ENCODE measurements at regions not wholly inside any gene's neighbourhood (a gene's known extent, or its start where the extent isn't known, plus 50 kb on each side); places are given as distances from the start of the nearest gene placed in this dataset.

DNA sequence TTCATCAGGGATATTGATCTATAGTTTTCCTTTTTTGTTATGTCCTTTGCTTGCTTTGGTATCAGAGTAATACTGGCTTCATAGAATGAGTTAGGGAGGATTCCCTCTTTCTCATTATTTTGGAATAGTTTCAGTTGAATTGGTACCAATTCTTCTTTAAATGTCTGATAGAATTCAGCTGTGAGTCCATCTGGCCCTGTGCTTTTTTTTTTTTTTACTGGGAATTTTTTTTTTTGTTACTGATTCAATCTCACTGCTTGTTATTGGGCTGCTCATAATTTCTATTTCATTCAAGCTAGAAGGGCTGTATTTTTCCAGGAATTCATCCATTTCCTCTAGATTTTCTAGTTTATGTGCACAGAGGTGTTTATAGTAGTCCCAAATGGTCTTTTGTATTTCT, 103.9 kb downstream of the RND3 start:
- POLR2A ChIA-PET = no interaction called here
- ATAC-seq = no peak
- no peak overlapping the region for H3K4me3 ChIP-seq (ENCODE audit: low read depth in 2 of 2, low read length in 2 of 2)

DNA sequence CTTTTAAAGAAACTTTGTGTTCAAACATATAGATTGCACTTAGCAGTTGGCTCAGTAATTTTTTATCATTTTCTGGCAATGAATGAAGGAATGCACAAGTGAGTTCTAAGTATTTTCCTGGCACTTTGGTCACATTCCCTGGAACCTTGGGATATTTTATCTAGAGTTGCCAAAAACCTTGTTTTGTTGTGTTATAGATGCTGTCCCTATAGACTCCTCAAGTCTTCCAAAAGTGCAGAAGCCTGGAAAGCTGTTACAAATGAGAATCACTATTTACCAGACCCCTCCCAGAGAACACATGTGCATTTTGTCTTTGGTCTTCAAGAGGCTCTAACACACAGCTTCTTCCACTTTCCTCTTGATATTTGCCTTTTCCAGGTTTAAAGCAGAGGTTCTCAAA, 108.3 kb downstream of the RND3 start:
- Histone ChIP-seq H3K36me3 (ENCODE audit: control insufficient read depth, insufficient read depth, low read length) (no peaks in the 10 kb centered on the region), H3K4me3 (ENCODE audit: low read depth in 2 of 2, low read length in 2 of 2) (no peak overlapping the region), H3K27ac (ENCODE audit: low read length) (no peak overlapping the region), H3K4me1 (ENCODE audit: control insufficient read depth, insufficient read depth, low read length) (no peaks in the 10 kb centered on the region), H3K9me3 (ENCODE audit: control insufficient read depth, insufficient read depth, low read depth, low read length) (no peaks in the 10 kb centered on the region), H3K27me3 (ENCODE audit: control insufficient read depth, insufficient read depth, low read length) (no peaks in the 10 kb centered on the region)
- CTCF ChIA-PET = no interaction called here
- DNase-seq (ENCODE audit: low read depth, low spot score) (no peak), ATAC-seq (no peak)
- POLR2A ChIA-PET = no interaction called here
- in situ Hi-C loops (cut with HindIII; ENCODE audit: low pct_unique_long_range_greater_than_20kb, low sequenced_read_pairs) = no loop called here
- no peak for TF ChIP-seq REST (IDR thresholded peaks at IDR 0.05; ENCODE audit: insufficient read depth in 1 of 2, low read depth in 2 of 2, low read length in 1 of 2)
- TF ChIP-seq TCF7L2 (IDR thresholded peaks at IDR 0.05; ENCODE audit: low read depth, low read length) = no peak
- TF ChIP-seq SIN3A (IDR thresholded peaks at IDR 0.05; ENCODE audit: borderline replicate concordance, insufficient read depth, low read depth, low read length) = no peak
- TF ChIP-seq CTCF (IDR thresholded peaks at IDR 0.05) = no peak
- no peak for TF ChIP-seq POLR2AphosphoS5 (IDR thresholded peaks at IDR 0.05; ENCODE audit: low read depth, low read length)
- no TSS peak for BruUV-seq (replicated peaks)
- intact Hi-C loops (cut with micrococcal nuclease; ENCODE audit: unreplicated experiment) = no loop called here

More for the DNA sequence above, 103.9 kb downstream of the RND3 start:
- no peak for DNase-seq (ENCODE audit: low read depth, low spot score)
- Histone ChIP-seq H3K9me3 (ENCODE audit: control insufficient read depth, insufficient read depth, low read depth, low read length) (no peaks in the 10 kb centered on the region), H3K4me1 (ENCODE audit: control insufficient read depth, insufficient read depth, low read length) (no peaks in the 10 kb centered on the region), H3K27ac (ENCODE audit: low read length) (no peak overlapping the region), H3K36me3 (ENCODE audit: control insufficient read depth, insufficient read depth, low read length) (no peaks in the 10 kb centered on the region), H3K27me3 (ENCODE audit: control insufficient read depth, insufficient read depth, low read length) (no peaks in the 10 kb centered on the region)
- in situ Hi-C loops (cut with HindIII; ENCODE audit: low pct_unique_long_range_greater_than_20kb, low sequenced_read_pairs) = no loop called here
- intact Hi-C loops (cut with micrococcal nuclease; ENCODE audit: unreplicated experiment) = no loop called here
- CTCF ChIA-PET = no interaction called here
- TF ChIP-seq CTCF (IDR thresholded peaks at IDR 0.05) = no peak
- no peak for TF ChIP-seq REST (IDR thresholded peaks at IDR 0.05; ENCODE audit: insufficient read depth in 1 of 2, low read depth in 2 of 2, low read length in 1 of 2)
- no peak for TF ChIP-seq SIN3A (IDR thresholded peaks at IDR 0.05; ENCODE audit: borderline replicate concordance, insufficient read depth, low read depth, low read length)
- no peak for TF ChIP-seq TCF7L2 (IDR thresholded peaks at IDR 0.05; ENCODE audit: low read depth, low read length)
- no peak for TF ChIP-seq POLR2AphosphoS5 (IDR thresholded peaks at IDR 0.05; ENCODE audit: low read depth, low read length)
- BruUV-seq (replicated peaks) = no TSS peak
